Left lung (tissue), 4 donors: ENCODE measurements at regions not wholly inside any gene's neighbourhood (a gene's known extent, or its start where the extent isn't known, plus 50 kb on each side); places are given as distances from the start of the nearest gene placed in this dataset.

ENCODE experiments used
- ATAC-seq: fragments of 200-7000 bp; cut with Tn5 transposase; one replicate; pipeline ENCODE4 v1.9.1; 2020; ENCODE audit warnings: moderate library complexity
- DNase-seq, 4 donors: peaks; one replicate each; pipeline ENCODE4 v3.0.0-alpha.2; 2013 to 2020
- H3K27ac ChIP-seq, 2 donors: fragments of 200-600 bp; sonication (generic) in 1 of 2; one replicate each; pipeline versions ENCODE4 v1.5.0 to v1.8.0; 2020 to 2021
- H3K27me3 ChIP-seq, 2 donors: fragments of 200-600 bp; sonication (generic) in 1 of 2; one replicate each; pipeline versions ENCODE4 v1.5.0 to v1.8.0; 2020 to 2021
- H3K36me3 ChIP-seq, 2 donors: fragments of 200-600 bp; sonication (generic) in 1 of 2; one replicate each; pipeline versions ENCODE4 v1.5.0 to v1.8.0; 2020 to 2021
- H3K4me1 ChIP-seq, 2 donors: fragments of 200-600 bp; one replicate each; pipeline ENCODE4 v1.8.0; 2021
- H3K4me3 ChIP-seq, 2 donors: fragments of 200-600 bp; sonication (generic) in 1 of 2; one replicate each; pipeline versions ENCODE4 v1.5.0 to v1.8.0; 2020 to 2021; ENCODE audit warnings: mild to moderate bottlenecking in 1 of 2
- H3K9me3 ChIP-seq, 2 donors: fragments of 200-600 bp; sonication (generic) in 1 of 2; one replicate each; pipeline versions ENCODE4 v1.5.0 to v1.8.0; 2020 to 2021
- CTCF ChIP-seq, 2 donors: fragments of 200-600 bp; sonication (generic) in 1 of 2; IDR thresholded peaks; one replicate each; pipeline versions ENCODE4 v1.5.0 to v1.8.0; 2021; ENCODE audit warnings: antibody characterized with exemption in 2 of 2
- intact Hi-C, 2 donors: fragments of 100-400 bp; cut with DNase I; formaldehyde crosslinking; loops; one replicate each; pipeline versions ENCODE4 v1.11.2 to v1.14.2; 2022
- donor health status: DM: no; HTN: yes; CAD: no.
- donor health status: DM: no; HTN: no; CAD: no.

GRCh38 chr12:124100572-124101178 lies 127.7 kb downstream of the ZNF664 start:
- intact Hi-C loops: no loop called here
- Histone ChIP-seq H3K27me3 (peaks cover 0 to 13% of the 10 kb centered on the region in 2 donors), H3K27ac (no peak overlapping the region), H3K36me3 (no peaks in the 10 kb centered on the region), H3K4me1 (no peaks in the 10 kb centered on the region), H3K9me3 (no peaks in the 10 kb centered on the region), H3K4me3 (no peak overlapping the region)
- ATAC-seq (no peak), DNase-seq (no peak)
- no peak for TF ChIP-seq CTCF (IDR thresholded peaks at IDR 0.05)

- ATAC-seq: no peak
- H3K4me1 ChIP-seq: no peaks in the 10 kb centered on the region
- intact Hi-C loops: no loop called here
- peaks cover 0 to 1% of the 10 kb centered on the region in 2 donors for H3K9me3 ChIP-seq
- DNase-seq: no peak
- no peak for TF ChIP-seq CTCF (IDR thresholded peaks at IDR 0.05)
- H3K27ac ChIP-seq: no peak overlapping the region
- no peaks in the 10 kb centered on the region for H3K36me3 ChIP-seq
- H3K27me3 ChIP-seq: no peaks in the 10 kb centered on the region
- no peak overlapping the region for H3K4me3 ChIP-seq
Observed at GRCh38 chr12:124105546-124105945, 132.5 kb downstream of the ZNF664 start.

- Histone ChIP-seq H3K9me3 (peaks cover 0 to 1% of the 10 kb centered on the region in 2 donors), H3K36me3 (no peaks in the 10 kb centered on the region), H3K27ac (no peak overlapping the region), H3K27me3 (no peaks in the 10 kb centered on the region), H3K4me3 (no peak overlapping the region), H3K4me1 (no peaks in the 10 kb centered on the region)
- intact Hi-C loops: no loop called here
- no peak for TF ChIP-seq CTCF (IDR thresholded peaks at IDR 0.05)
- ATAC-seq (no peak), DNase-seq (no peak)
Observed at GRCh38 chr12:124107351-124107750, 134.3 kb downstream of the ZNF664 start.

GRCh38 chr12:124109760-124110159 lies 136.7 kb downstream of the ZNF664 start:
- peaks cover 0 to 1% of the 10 kb centered on the region in 2 donors for H3K9me3 ChIP-seq
- no peak for ATAC-seq
- no peaks in the 10 kb centered on the region for H3K4me1 ChIP-seq
- intact Hi-C loops: no loop called here
- H3K36me3 ChIP-seq: no peaks in the 10 kb centered on the region
- H3K27ac ChIP-seq: no peak overlapping the region
- no peak for TF ChIP-seq CTCF (IDR thresholded peaks at IDR 0.05)
- H3K27me3 ChIP-seq: no peaks in the 10 kb centered on the region
- DNase-seq: no peak
- no peak overlapping the region for H3K4me3 ChIP-seq

- intact Hi-C loops: no loop called here
- Histone ChIP-seq H3K27me3 (no peaks in the 10 kb centered on the region), H3K9me3 (peaks cover 0 to 1% of the 10 kb centered on the region in 2 donors), H3K27ac (no peak overlapping the region), H3K36me3 (no peaks in the 10 kb centered on the region), H3K4me1 (no peaks in the 10 kb centered on the region), H3K4me3 (no peak overlapping the region)
- DNase-seq: no peak
- no peak for ATAC-seq
- no peak for TF ChIP-seq CTCF (IDR thresholded peaks at IDR 0.05)
Observed at GRCh38 chr12:124110372-124110883, 137.4 kb downstream of the ZNF664 start.
